ENCODE measurements at regions not wholly inside any gene's neighbourhood (a gene's known extent, or its start where the extent isn't known, plus 50 kb on each side); places are given as distances from the start of the nearest gene placed in this dataset.
A peak's percentile ranks its signal among the peaks of the same experiment; 100 is the strongest.

- DNase-seq (no peak), ATAC-seq (ENCODE audit: insufficient read depth, low FRiP score) (no peak)
- H3K9ac ChIP-seq (ENCODE audit: insufficient read depth in 1 of 2, low read length in 2 of 2), result no peak overlapping the region
- no peaks in the 10 kb centered on the region for H3K27me3 ChIP-seq (ENCODE audit: control insufficient read depth in 3 of 3, insufficient read depth in 3 of 3, low read length in 2 of 3)
- H3K27ac ChIP-seq (ENCODE audit: low read depth in 1 of 2, low read length in 1 of 2), result no peak overlapping the region
- H3K4me1 ChIP-seq (ENCODE audit: control insufficient read depth in 5 of 5, insufficient read depth in 5 of 5, low read length in 5 of 5), result peaks cover 4 to 36% (median 11%) of the 10 kb centered on the region in 5 donors
- TF ChIP-seq, protein P1, sequence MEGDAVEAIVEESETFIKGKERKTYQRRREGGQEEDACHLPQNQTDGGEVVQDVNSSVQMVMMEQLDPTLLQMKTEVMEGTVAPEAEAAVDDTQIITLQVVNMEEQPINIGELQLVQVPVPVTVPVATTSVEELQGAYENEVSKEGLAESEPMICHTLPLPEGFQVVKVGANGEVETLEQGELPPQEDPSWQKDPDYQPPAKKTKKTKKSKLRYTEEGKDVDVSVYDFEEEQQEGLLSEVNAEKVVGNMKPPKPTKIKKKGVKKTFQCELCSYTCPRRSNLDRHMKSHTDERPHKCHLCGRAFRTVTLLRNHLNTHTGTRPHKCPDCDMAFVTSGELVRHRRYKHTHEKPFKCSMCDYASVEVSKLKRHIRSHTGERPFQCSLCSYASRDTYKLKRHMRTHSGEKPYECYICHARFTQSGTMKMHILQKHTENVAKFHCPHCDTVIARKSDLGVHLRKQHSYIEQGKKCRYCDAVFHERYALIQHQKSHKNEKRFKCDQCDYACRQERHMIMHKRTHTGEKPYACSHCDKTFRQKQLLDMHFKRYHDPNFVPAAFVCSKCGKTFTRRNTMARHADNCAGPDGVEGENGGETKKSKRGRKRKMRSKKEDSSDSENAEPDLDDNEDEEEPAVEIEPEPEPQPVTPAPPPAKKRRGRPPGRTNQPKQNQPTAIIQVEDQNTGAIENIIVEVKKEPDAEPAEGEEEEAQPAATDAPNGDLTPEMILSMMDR (IDR thresholded peaks at IDR 0.05; ENCODE audit: control extremely low read depth, extremely low read depth), result no peak
- H3K36me3 ChIP-seq (ENCODE audit: control insufficient read depth in 4 of 4, insufficient read depth in 4 of 4, low read length in 4 of 4), result no peaks in the 10 kb centered on the region
- WGBS, 2 donors, result 83 to 84% methylated on average over 9 of the region's 9 CpGs
- H3K4me3 ChIP-seq, result no peak overlapping the region
- H3K9me3 ChIP-seq (ENCODE audit: control insufficient read depth in 4 of 4, insufficient read depth in 3 of 4, low read length in 3 of 4), result no peaks in the 10 kb centered on the region
Measured at GRCh38 chr1:207965392-207966387, 54.8 kb upstream of the CD34 start.

- TF ChIP-seq, protein P1 (IDR thresholded peaks at IDR 0.05; ENCODE audit: control extremely low read depth, extremely low read depth), result no peak
- peaks cover 0 to 7% (median 4%) of the 10 kb centered on the region in 3 donors for H3K27me3 ChIP-seq (ENCODE audit: control insufficient read depth in 3 of 3, insufficient read depth in 3 of 3, low read length in 2 of 3)
- H3K4me1 ChIP-seq (ENCODE audit: control insufficient read depth in 5 of 5, insufficient read depth in 5 of 5, low read length in 5 of 5), result peaks cover 4 to 30% (median 7%) of the 10 kb centered on the region in 5 donors
- H3K4me3 ChIP-seq, result no peak overlapping the region
- no peaks in the 10 kb centered on the region for H3K9me3 ChIP-seq (ENCODE audit: control insufficient read depth in 4 of 4, insufficient read depth in 3 of 4, low read length in 3 of 4)
- no peak overlapping the region for H3K9ac ChIP-seq (ENCODE audit: insufficient read depth in 1 of 2, low read length in 2 of 2)
- ATAC-seq (ENCODE audit: insufficient read depth, low FRiP score) (no peak), DNase-seq (no peak)
- H3K27ac ChIP-seq (ENCODE audit: low read depth in 1 of 2, low read length in 1 of 2), result peak overlapping the region; percentile 58 to 81
- 56 to 73% methylated on average over 25 of the region's 25 CpGs for WGBS, 2 donors
- no peaks in the 10 kb centered on the region for H3K36me3 ChIP-seq (ENCODE audit: control insufficient read depth in 4 of 4, insufficient read depth in 4 of 4, low read length in 4 of 4)
Measured at GRCh38 chr1:207964195-207964966, 53.5 kb upstream of the CD34 start.

DNA sequence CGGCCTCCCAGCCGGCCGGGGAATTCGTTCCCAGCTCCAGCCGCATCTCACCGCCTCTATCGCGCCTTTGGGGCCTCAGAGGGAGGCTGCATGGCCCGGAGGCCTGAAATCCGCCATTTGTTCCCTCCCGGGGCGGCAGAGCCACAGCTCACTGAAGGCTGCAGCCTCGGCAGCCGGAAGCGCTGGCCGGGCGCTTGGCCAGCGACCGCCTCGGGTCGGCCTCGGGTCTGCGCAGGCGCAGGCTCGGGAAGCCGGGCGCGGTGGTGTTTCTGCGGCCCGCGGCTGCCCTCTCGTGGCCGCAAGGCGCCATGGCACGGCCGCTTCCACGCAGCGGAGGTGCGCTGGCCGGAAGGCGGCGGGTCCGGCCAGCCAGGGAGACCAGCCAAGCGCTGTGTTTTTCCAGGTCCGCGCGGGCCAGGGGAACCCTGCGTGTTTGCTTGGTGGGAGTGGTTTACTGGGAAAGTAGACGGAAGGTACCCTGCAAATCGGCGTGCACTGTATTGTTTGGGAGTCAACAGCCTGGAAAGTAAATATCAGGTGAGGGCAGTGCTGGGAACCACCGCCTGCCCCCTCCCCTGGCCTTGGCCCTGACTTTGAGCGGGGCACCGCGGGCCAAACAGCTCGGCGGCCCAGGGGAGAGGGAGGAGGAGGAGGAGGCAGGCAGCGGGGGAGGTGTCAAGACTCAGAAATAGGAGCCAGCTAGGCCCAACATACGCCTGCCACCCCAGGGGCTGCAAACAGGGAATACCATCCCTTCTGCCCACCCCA, 52.7 kb upstream of the CD34 start:
- TF ChIP-seq, protein P1 (IDR thresholded peaks at IDR 0.05; ENCODE audit: control extremely low read depth, extremely low read depth), result peak; percentile 98
- H3K36me3 ChIP-seq (ENCODE audit: control insufficient read depth in 4 of 4, insufficient read depth in 4 of 4, low read length in 4 of 4), result no peaks in the 10 kb centered on the region
- H3K4me3 ChIP-seq, result peak overlapping the region; percentile 33
- ATAC-seq (ENCODE audit: insufficient read depth, low FRiP score), result peak; percentile 88
- H3K4me1 ChIP-seq (ENCODE audit: control insufficient read depth in 5 of 5, insufficient read depth in 5 of 5, low read length in 5 of 5), result peaks cover 0 to 30% (median 6%) of the 10 kb centered on the region in 5 donors
- WGBS, 2 donors, result 1% methylated on average over 52 to 59 of the region's 59 CpGs
- H3K9ac ChIP-seq (ENCODE audit: insufficient read depth in 1 of 2, low read length in 2 of 2), result peak overlapping the region; percentile 36 to 44
- H3K27ac ChIP-seq (ENCODE audit: low read depth in 1 of 2, low read length in 1 of 2), result peak overlapping the region; percentile 92 to 98
- no peaks in the 10 kb centered on the region for H3K9me3 ChIP-seq (ENCODE audit: control insufficient read depth in 4 of 4, insufficient read depth in 3 of 4, low read length in 3 of 4)
- DNase-seq, result peak; percentile 93 to 95 (median 94)
- H3K27me3 ChIP-seq (ENCODE audit: control insufficient read depth in 3 of 3, insufficient read depth in 3 of 3, low read length in 2 of 3), result peaks cover 0 to 7% (median 4%) of the 10 kb centered on the region in 3 donors
